ENCODE measurements at regions not wholly inside any gene's neighbourhood (a gene's known extent, or its start where the extent isn't known, plus 50 kb on each side); places are given as distances from the start of the nearest gene placed in this dataset.
"Not testable (repeated sequence)": the region's sequence is repeated elsewhere in the genome, so short reads cannot be mapped to it uniquely, and the experiment has no call there.

GRCh38 chr16:65235339-65236177 is 113.7 kb upstream of the CDH11 start:
- Mint-ChIP-seq H3K27ac (no peak overlapping the region), H3K4me1 (ENCODE audit: low read depth) (no peaks in the 10 kb centered on the region; the same call in 1 of the 2 replicates), H3K9me3 (no peaks in the 10 kb centered on the region), H3K36me3 (ENCODE audit: low read depth) (no peaks in the 10 kb centered on the region), H3K27me3 (ENCODE audit: insufficient read depth) (no peaks in the 10 kb centered on the region; the same call in 1 of the 2 replicates), H3K4me3 (no peak overlapping the region)
- TF ChIP-seq, protein P1, sequence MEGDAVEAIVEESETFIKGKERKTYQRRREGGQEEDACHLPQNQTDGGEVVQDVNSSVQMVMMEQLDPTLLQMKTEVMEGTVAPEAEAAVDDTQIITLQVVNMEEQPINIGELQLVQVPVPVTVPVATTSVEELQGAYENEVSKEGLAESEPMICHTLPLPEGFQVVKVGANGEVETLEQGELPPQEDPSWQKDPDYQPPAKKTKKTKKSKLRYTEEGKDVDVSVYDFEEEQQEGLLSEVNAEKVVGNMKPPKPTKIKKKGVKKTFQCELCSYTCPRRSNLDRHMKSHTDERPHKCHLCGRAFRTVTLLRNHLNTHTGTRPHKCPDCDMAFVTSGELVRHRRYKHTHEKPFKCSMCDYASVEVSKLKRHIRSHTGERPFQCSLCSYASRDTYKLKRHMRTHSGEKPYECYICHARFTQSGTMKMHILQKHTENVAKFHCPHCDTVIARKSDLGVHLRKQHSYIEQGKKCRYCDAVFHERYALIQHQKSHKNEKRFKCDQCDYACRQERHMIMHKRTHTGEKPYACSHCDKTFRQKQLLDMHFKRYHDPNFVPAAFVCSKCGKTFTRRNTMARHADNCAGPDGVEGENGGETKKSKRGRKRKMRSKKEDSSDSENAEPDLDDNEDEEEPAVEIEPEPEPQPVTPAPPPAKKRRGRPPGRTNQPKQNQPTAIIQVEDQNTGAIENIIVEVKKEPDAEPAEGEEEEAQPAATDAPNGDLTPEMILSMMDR (IDR thresholded peaks at IDR 0.05), result no peak
- no peak for DNase-seq

- not testable (repeated sequence) for H3K36me3 Mint-ChIP-seq (ENCODE audit: low read depth); H3K27ac Mint-ChIP-seq; H3K27me3 Mint-ChIP-seq (ENCODE audit: insufficient read depth); H3K4me1 Mint-ChIP-seq (ENCODE audit: low read depth); H3K4me3 Mint-ChIP-seq; DNase-seq; H3K9me3 Mint-ChIP-seq
These were observed 113.0 kb upstream of the CDH11 start for GRCh38 chr16:65234721-65235320.

DNA sequence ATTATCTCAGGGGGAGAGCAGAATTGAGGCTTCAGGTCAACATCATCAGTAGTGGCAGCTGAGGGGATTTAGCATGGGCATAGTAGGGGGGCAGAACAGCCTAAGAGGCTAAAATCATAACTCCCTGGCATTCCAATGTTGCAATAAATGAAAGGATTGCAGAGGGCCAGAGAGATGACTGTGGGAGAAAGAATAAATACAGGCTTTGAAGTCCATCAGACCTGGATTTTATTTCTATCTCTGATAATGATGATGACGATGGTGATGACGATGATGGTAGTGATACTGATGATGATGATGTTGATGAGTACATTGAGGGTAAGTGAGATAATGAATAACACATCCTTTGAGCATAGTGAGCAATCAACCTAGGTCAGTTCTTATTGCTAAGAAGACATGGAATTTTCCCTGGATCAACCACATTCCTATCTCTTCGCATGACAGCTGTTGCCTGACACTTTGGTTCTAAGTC is 107.4 kb upstream of the CDH11 start:
- Mint-ChIP-seq H3K4me3 (no peak overlapping the region), H3K9me3 (no peaks in the 10 kb centered on the region), H3K27me3 (ENCODE audit: insufficient read depth) (no peaks in the 10 kb centered on the region; the same call in none of the 2 replicates), H3K27ac (peak overlapping the region; percentile 1), H3K36me3 (ENCODE audit: low read depth) (no peaks in the 10 kb centered on the region), H3K4me1 (ENCODE audit: low read depth) (peaks cover 16% of the 10 kb centered on the region)
- peak; percentile 55 for DNase-seq
- TF ChIP-seq, protein P1 (IDR thresholded peaks at IDR 0.05), result no peak

DNA sequence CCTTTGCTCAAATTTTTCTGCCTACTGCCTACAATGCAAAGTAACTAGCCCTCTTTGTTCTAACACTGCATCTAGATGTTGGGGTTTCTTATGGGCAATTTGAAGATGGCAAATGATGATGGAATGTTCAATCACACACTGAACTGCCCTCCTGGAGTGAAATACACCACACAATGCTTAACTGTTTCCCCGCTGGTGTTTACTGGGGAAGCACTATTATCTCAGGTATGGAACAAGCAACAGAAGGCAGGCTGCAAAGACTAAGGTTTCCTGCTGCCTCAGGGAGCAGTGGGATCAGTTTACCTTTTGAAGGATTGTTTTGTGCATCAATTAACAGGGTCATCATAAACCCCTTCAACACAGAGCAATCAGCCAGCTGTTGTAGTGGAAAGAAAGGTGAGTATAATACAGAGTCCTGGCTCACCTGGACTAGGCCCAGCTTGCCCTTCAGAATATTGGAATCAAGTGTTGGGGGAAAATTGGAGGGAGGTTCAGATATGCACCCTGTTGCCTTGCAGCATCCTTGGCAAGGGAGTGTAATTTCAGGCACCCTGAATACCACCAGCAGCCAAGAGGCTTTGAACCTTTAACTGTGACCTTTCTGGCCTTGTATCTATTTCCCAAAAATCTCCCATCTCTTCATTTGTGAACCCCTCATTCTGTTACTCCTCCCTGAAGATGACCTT is 105.4 kb upstream of the CDH11 start:
- Mint-ChIP-seq H3K36me3 (ENCODE audit: low read depth) (no peaks in the 10 kb centered on the region), H3K4me1 (ENCODE audit: low read depth) (peaks cover 27% of the 10 kb centered on the region), H3K4me3 (no peak overlapping the region), H3K27me3 (ENCODE audit: insufficient read depth) (no peaks in the 10 kb centered on the region; the same call in none of the 2 replicates), H3K27ac (no peak overlapping the region), H3K9me3 (no peaks in the 10 kb centered on the region)
- no peak for DNase-seq
- TF ChIP-seq, protein P1 (IDR thresholded peaks at IDR 0.05), result no peak

- Mint-ChIP-seq H3K9me3 (no peaks in the 10 kb centered on the region), H3K27me3 (ENCODE audit: insufficient read depth) (no peaks in the 10 kb centered on the region; the same call in none of the 2 replicates), H3K36me3 (ENCODE audit: low read depth) (no peaks in the 10 kb centered on the region), H3K27ac (no peak overlapping the region), H3K4me3 (no peak overlapping the region), H3K4me1 (ENCODE audit: low read depth) (peaks cover 29% of the 10 kb centered on the region)
- TF ChIP-seq, protein P1 (IDR thresholded peaks at IDR 0.05), result no peak
- no peak for DNase-seq
These were observed 104.2 kb upstream of the CDH11 start for GRCh38 chr16:65226077-65226476.
